ENCODE measurements at regions not wholly inside any gene's neighbourhood (a gene's known extent, or its start where the extent isn't known, plus 50 kb on each side); places are given as distances from the start of the nearest gene placed in this dataset.

GRCh38 chr20:51216850-51217249 lies 193.9 kb upstream of the KCNG1 start:
- TF ChIP-seq CTCF (IDR thresholded peaks at IDR 0.05; ENCODE audit: borderline replicate concordance, control extremely low read depth, extremely low read depth, insufficient read depth, missing control alignments): no peak
- no peak for DNase-seq (ENCODE audit: low spot score)
- in situ Hi-C loops (cut with MboI; ENCODE audit: low sequenced_read_pairs, unreplicated experiment): no loop called here

- TF ChIP-seq CTCF (IDR thresholded peaks at IDR 0.05; ENCODE audit: borderline replicate concordance, control extremely low read depth, extremely low read depth, insufficient read depth, missing control alignments): no peak
- in situ Hi-C loops (cut with MboI; ENCODE audit: low sequenced_read_pairs, unreplicated experiment): no loop called here
- DNase-seq (ENCODE audit: low spot score): no peak
Observed at GRCh38 chr20:51212816-51213215, 189.9 kb upstream of the KCNG1 start.

- TF ChIP-seq CTCF (IDR thresholded peaks at IDR 0.05; ENCODE audit: borderline replicate concordance, control extremely low read depth, extremely low read depth, insufficient read depth, missing control alignments): no peak
- in situ Hi-C loops (cut with MboI; ENCODE audit: low sequenced_read_pairs, unreplicated experiment): no loop called here
- DNase-seq (ENCODE audit: low spot score): no peak
Observed at GRCh38 chr20:51211191-51211590, 188.3 kb upstream of the KCNG1 start.

- DNase-seq (ENCODE audit: low spot score): no peak
- in situ Hi-C loops (cut with MboI; ENCODE audit: low sequenced_read_pairs, unreplicated experiment): no loop called here
- TF ChIP-seq CTCF (IDR thresholded peaks at IDR 0.05; ENCODE audit: borderline replicate concordance, control extremely low read depth, extremely low read depth, insufficient read depth, missing control alignments): no peak
Observed at GRCh38 chr20:51210084-51210483, 187.2 kb upstream of the KCNG1 start.

- TF ChIP-seq CTCF (IDR thresholded peaks at IDR 0.05; ENCODE audit: borderline replicate concordance, control extremely low read depth, extremely low read depth, insufficient read depth, missing control alignments): no peak
- DNase-seq (ENCODE audit: low spot score): no peak
- in situ Hi-C loops (cut with MboI; ENCODE audit: low sequenced_read_pairs, unreplicated experiment): no loop called here
Observed at GRCh38 chr20:51208162-51208561, 185.3 kb upstream of the KCNG1 start.

GRCh38 chr20:51206032-51206662 lies 183.2 kb upstream of the KCNG1 start:
- no peak for DNase-seq (ENCODE audit: low spot score)
- in situ Hi-C loops (cut with MboI; ENCODE audit: low sequenced_read_pairs, unreplicated experiment): no loop called here
- no peak for TF ChIP-seq CTCF (IDR thresholded peaks at IDR 0.05; ENCODE audit: borderline replicate concordance, control extremely low read depth, extremely low read depth, insufficient read depth, missing control alignments)
